ENCODE measurements at regions not wholly inside any gene's neighbourhood (a gene's known extent, or its start where the extent isn't known, plus 50 kb on each side); places are given as distances from the start of the nearest gene placed in this dataset.

- intact Hi-C loops (cut with DNase I; ENCODE audit: low total_unique reads) = no loop called here
- Histone ChIP-seq H3K4me3 (no peak overlapping the region), H3K4me1 (no peaks in the 10 kb centered on the region), H3K27ac (no peak overlapping the region), H3K9me3 (no peaks in the 10 kb centered on the region), H3K36me3 (ENCODE audit: low read depth, missing control alignments) (no peaks in the 10 kb centered on the region), H3K27me3 (no peaks in the 10 kb centered on the region)
- DNase-seq = peak; percentile 80
- WGBS, 2 donors = 58% methylated on average over 4 of the region's 4 CpGs
- TF ChIP-seq POLR2A (IDR thresholded peaks at IDR 0.05) = no peak
- TF ChIP-seq, protein P1, sequence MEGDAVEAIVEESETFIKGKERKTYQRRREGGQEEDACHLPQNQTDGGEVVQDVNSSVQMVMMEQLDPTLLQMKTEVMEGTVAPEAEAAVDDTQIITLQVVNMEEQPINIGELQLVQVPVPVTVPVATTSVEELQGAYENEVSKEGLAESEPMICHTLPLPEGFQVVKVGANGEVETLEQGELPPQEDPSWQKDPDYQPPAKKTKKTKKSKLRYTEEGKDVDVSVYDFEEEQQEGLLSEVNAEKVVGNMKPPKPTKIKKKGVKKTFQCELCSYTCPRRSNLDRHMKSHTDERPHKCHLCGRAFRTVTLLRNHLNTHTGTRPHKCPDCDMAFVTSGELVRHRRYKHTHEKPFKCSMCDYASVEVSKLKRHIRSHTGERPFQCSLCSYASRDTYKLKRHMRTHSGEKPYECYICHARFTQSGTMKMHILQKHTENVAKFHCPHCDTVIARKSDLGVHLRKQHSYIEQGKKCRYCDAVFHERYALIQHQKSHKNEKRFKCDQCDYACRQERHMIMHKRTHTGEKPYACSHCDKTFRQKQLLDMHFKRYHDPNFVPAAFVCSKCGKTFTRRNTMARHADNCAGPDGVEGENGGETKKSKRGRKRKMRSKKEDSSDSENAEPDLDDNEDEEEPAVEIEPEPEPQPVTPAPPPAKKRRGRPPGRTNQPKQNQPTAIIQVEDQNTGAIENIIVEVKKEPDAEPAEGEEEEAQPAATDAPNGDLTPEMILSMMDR (IDR thresholded peaks at IDR 0.05) = peak; percentile 65 to 72 (median 66)
Measured at GRCh38 chr4:101730291-101731117, 60.0 kb upstream of the BANK1 start.

DNA sequence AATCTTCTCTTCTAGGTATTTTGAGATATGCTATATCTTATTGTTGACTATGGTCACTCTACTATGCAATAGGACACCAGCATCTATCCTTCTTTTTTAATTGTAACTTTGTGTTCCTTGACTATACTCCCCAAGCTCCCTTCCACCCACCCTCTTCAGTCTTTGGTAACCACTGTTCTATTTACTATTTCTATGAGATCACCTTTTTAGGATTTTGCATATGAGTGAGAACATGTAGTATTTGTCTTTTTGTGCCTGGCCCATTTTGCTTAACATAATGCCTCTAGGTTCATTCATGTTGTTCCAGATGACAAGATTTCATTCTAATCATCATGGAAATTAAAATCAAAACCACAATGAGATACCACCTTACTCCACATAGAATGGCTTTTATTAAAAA lies 63.3 kb upstream of the BANK1 start:
- no peak overlapping the region for H3K4me3 ChIP-seq
- TF ChIP-seq, protein P1 (IDR thresholded peaks at IDR 0.05) = no peak
- TF ChIP-seq POLR2A (IDR thresholded peaks at IDR 0.05) = no peak
- no peak overlapping the region for H3K27ac ChIP-seq
- H3K36me3 ChIP-seq (ENCODE audit: low read depth, missing control alignments) = no peaks in the 10 kb centered on the region
- DNase-seq = no peak
- intact Hi-C loops (cut with DNase I; ENCODE audit: low total_unique reads) = no loop called here
- no peaks in the 10 kb centered on the region for H3K9me3 ChIP-seq
- no peaks in the 10 kb centered on the region for H3K27me3 ChIP-seq
- no peaks in the 10 kb centered on the region for H3K4me1 ChIP-seq

- Histone ChIP-seq H3K36me3 (ENCODE audit: low read depth, missing control alignments) (no peaks in the 10 kb centered on the region), H3K27me3 (no peaks in the 10 kb centered on the region), H3K27ac (no peak overlapping the region), H3K4me3 (no peak overlapping the region), H3K4me1 (no peaks in the 10 kb centered on the region), H3K9me3 (no peaks in the 10 kb centered on the region)
- WGBS, 2 donors = 57 to 66% methylated on average over 2 of the region's 2 CpGs
- intact Hi-C loops (cut with DNase I; ENCODE audit: low total_unique reads) = no loop called here
- TF ChIP-seq, protein P1 (IDR thresholded peaks at IDR 0.05) = no peak
- TF ChIP-seq POLR2A (IDR thresholded peaks at IDR 0.05) = no peak
- no peak for DNase-seq
Measured at GRCh38 chr4:101724093-101724492, 66.4 kb upstream of the BANK1 start.

GRCh38 chr4:101718810-101719209 lies 71.7 kb upstream of the BANK1 start:
- H3K27me3 ChIP-seq = no peaks in the 10 kb centered on the region
- no peaks in the 10 kb centered on the region for H3K36me3 ChIP-seq (ENCODE audit: low read depth, missing control alignments)
- no peak overlapping the region for H3K27ac ChIP-seq
- intact Hi-C loops (cut with DNase I; ENCODE audit: low total_unique reads) = no loop called here
- TF ChIP-seq, protein P1 (IDR thresholded peaks at IDR 0.05) = no peak
- TF ChIP-seq POLR2A (IDR thresholded peaks at IDR 0.05) = no peak
- 68 to 79% methylated on average over 3 of the region's 3 CpGs for WGBS, 2 donors
- no peak for DNase-seq
- no peak overlapping the region for H3K4me3 ChIP-seq
- H3K9me3 ChIP-seq = no peaks in the 10 kb centered on the region
- no peaks in the 10 kb centered on the region for H3K4me1 ChIP-seq

All from testis (tissue), 2 donors.